HG03064 (cell line): ENCODE measurements at regions not wholly inside any gene's neighbourhood (a gene's known extent, or its start where the extent isn't known, plus 50 kb on each side); places are given as distances from the start of the nearest gene placed in this dataset.
"Not testable (repeated sequence)": the region's sequence is repeated elsewhere in the genome, so short reads cannot be mapped to it uniquely, and the experiment has no call there.

ENCODE experiments used
- ATAC-seq: cut with Tn5 transposase; IDR thresholded peaks from one replicate; pipeline ENCODE4 v1.9.1; 2021; ENCODE audit warnings: low read depth; ENCODE audit not compliant: unreplicated experiment

- no peak for ATAC-seq
Observed at GRCh38 chr7:131816391-131817007, 260.1 kb upstream of the PODXL start.

- ATAC-seq: no peak
Observed at GRCh38 chr7:131808736-131809135, 252.3 kb upstream of the PODXL start.

DNA sequence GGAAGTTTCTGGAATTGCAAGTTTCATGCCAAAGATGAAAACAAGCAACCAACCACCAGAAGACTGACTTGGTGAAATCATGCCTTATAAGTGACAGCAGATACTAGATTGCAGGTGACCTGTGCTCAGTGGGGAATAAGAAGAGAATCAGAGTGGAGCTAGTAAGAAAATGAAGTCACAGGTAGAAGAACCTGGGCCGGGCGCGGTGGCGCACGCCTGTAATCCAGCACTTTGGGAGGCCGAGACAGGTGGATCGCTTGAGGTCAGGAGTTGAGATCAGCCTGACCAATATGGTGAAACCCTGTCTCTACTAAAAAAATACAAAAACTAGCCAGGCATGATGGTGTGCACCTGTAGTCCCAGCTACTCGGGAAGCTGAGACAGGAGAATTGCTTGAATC lies 251.7 kb upstream of the PODXL start:
- ATAC-seq: not testable (repeated sequence)

- ATAC-seq: no peak
Observed at GRCh38 chr7:131803816-131804215, 247.4 kb upstream of the PODXL start.

- ATAC-seq: no peak
Observed at GRCh38 chr7:131802195-131802864, 245.9 kb upstream of the PODXL start.

DNA sequence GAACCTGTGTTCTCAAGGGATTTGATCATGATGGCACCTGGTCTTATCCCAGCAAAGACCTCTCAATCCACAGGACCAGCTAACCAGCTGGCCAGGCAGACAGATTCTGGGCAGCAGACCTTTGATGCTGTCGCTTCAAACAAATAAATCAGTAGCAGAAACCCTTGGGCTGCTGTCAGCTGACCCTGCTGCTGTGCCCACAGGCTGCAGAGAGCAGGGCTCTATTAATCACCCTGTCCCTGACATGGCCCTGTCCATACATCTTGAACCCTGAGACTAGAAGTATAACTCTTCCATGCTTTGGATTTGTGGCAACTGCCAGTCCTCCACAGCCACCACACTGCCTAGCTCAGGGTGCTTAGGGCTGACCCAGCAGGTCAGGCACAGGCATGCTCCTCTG lies 244.1 kb upstream of the PODXL start:
- no peak for ATAC-seq

GRCh38 chr7:131800008-131800407 lies 243.6 kb upstream of the PODXL start:
- no peak for ATAC-seq

- ATAC-seq: no peak
Observed at GRCh38 chr7:131797841-131798240, 241.4 kb upstream of the PODXL start.

DNA sequence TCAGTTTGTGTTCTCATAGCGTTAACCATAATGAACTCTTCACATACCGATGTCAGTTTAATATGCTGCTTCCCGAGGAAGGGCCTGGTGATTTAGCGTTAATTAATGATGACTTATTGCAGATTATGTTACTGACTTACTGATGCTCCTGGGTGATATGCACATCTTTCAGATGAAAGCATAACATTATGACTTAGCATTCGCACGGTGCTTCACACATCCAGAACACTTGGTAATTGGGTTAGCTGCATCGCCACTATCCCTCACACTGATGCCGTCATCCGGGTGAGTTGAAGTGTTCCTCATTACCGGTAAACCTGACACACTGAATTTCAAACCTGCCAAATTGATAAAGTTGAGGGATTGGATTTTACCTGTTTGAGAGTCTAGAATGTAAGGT lies 239.0 kb upstream of the PODXL start:
- ATAC-seq: no peak

DNA sequence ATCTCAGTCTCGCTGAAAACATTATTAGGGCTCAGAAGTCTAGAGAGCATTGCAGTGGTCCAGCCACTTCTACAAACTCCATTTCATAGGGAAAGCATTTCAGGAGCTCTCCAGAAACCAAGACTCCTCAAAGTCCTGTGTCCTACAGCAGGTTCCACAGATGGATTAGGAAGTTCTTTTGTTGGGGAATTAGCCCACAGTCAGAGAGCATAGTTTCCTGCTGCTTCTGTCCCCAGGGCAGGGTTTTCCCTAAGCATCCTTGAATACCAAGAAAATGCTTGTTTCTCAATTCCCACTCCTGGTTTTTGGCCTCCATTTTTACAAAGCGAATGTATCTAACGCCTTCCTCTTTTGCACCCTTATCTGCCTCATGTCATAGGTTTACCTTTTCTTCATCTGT lies 235.9 kb upstream of the PODXL start:
- ATAC-seq: no peak

- no peak for ATAC-seq
Observed at GRCh38 chr7:131787101-131787500, 230.7 kb upstream of the PODXL start.

GRCh38 chr7:131786204-131786603 lies 229.8 kb upstream of the PODXL start:
- no peak for ATAC-seq

- ATAC-seq: no peak
Observed at GRCh38 chr7:131778601-131779000, 222.2 kb upstream of the PODXL start.

- ATAC-seq: no peak
Observed at GRCh38 chr7:131774419-131775220, 218.2 kb upstream of the PODXL start.

- no peak for ATAC-seq
Observed at GRCh38 chr7:131773413-131773812, 217.0 kb upstream of the PODXL start.

GRCh38 chr7:131769241-131769640 lies 212.8 kb upstream of the PODXL start:
- ATAC-seq: no peak

DNA sequence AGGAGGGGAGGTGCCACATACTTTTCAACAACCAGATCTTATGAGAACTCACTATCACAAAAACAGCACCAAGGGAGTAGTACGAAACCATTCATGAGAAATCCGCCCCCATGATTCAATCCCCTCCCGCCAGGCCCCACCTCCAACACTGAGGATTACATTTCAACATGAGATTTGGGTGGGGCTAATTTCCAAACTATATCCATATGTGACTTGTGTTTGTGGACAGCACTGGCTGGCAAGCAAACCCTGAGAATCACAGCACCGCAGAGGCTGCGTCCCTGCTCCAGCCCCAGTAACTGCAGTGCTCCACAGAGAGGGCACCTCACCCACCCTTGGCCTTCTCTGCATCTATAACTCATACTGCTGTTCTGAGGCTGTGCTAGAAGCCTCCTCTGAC lies 211.2 kb upstream of the PODXL start:
- no peak for ATAC-seq

GRCh38 chr7:131765575-131765974 lies 209.1 kb upstream of the PODXL start:
- no peak for ATAC-seq

GRCh38 chr7:131764143-131764775 lies 207.8 kb upstream of the PODXL start:
- no peak for ATAC-seq

GRCh38 chr7:131762753-131763152 lies 206.3 kb upstream of the PODXL start:
- ATAC-seq: no peak

DNA sequence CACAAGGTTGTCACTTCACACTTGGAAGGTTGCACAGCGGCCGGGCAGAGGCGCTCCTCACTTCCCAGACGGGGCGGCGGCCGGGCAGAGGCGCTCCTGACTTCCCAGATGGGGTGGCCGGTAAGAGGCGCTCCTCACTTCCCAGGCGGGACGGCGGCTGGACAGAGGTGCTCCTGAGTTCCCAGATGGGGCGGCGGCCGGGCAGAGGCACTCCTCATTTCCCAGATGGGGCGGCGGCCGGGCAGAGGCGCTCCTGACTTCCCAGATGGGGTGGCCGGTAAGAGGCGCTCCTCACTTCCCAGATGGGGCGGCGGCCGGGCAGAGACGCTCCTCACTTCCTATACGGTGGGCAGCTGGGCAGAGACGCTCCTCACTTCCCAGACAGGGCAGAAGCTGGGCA lies 199.4 kb upstream of the PODXL start:
- not testable (repeated sequence) for ATAC-seq
